Panc1 (cell line): ENCODE measurements at regions not wholly inside any gene's neighbourhood (a gene's known extent, or its start where the extent isn't known, plus 50 kb on each side); places are given as distances from the start of the nearest gene placed in this dataset.

ENCODE experiments used
- CTCF ChIP-seq: fragments of 450-650 bp; IDR thresholded peaks from 2 replicates; pipeline ENCODE4 v1.5.1; 2017; ENCODE audit warnings: mild to moderate bottlenecking
- POLR2AphosphoS5 ChIP-seq: IDR thresholded peaks from 2 replicates; pipeline ENCODE4 v1.6.1; 2012; ENCODE audit warnings: mild to moderate bottlenecking, low read depth, low read length, moderate library complexity

GRCh38 chr7:3192669-3193068 is 108.4 kb upstream of the SDK1 start:
- TF ChIP-seq POLR2AphosphoS5 (no peak), CTCF (no peak)
